ENCODE measurements at regions not wholly inside any gene's neighbourhood (a gene's known extent, or its start where the extent isn't known, plus 50 kb on each side); places are given as distances from the start of the nearest gene placed in this dataset.

- no peak for TF ChIP-seq ZFP36L1 (CRISPR knock-in tag; IDR thresholded peaks at IDR 0.05)
Measured at GRCh38 chr5:64015824-64016223, 53.6 kb upstream of the HTR1A start (continued).

Data from HepG2 (cell line).